HepG2 (cell line): ENCODE measurements at regions not wholly inside any gene's neighbourhood (a gene's known extent, or its start where the extent isn't known, plus 50 kb on each side); places are given as distances from the start of the nearest gene placed in this dataset.

Experiments used
- ATAD3A ChIP-seq: sonication (generic); formaldehyde crosslinking; IDR thresholded peaks from 2 replicates; pipeline ENCODE4 v1.4.0; 2020; ENCODE audit warnings: missing genetic modification reagents
- CBX5 ChIP-seq: sonication (generic); formaldehyde crosslinking; IDR thresholded peaks from 2 replicates; pipeline ENCODE4 v1.4.0; 2020; ENCODE audit warnings: missing genetic modification reagents, borderline replicate concordance
- CREB1 ChIP-seq, 2 experiments: fragments of 450-650 bp in 1 of 2; IDR thresholded peaks; 2 replicates each; pipeline ENCODE4 v1.6.1; 2016 to 2017; ENCODE audit warnings: control low read depth in 1 of 2, mild to moderate bottlenecking in 1 of 2, missing compliant biosample characterization in 1 of 2, missing genetic modification characterization in 1 of 2
- MIER3 ChIP-seq: IDR thresholded peaks from 2 replicates; pipeline ENCODE4 v1.6.1; 2016; ENCODE audit warnings: missing compliant biosample characterization, borderline replicate concordance
- MIXL1 ChIP-seq: IDR thresholded peaks from 2 replicates; pipeline ENCODE4 v1.6.1; 2016
- NR2C2 ChIP-seq: sonication (generic); formaldehyde crosslinking; IDR thresholded peaks from 2 replicates; pipeline ENCODE4 v1.4.0; 2020; ENCODE audit warnings: missing genetic modification reagents, mild to moderate bottlenecking, moderate library complexity, borderline replicate concordance
- REPIN1 ChIP-seq: sonication (generic); formaldehyde crosslinking; IDR thresholded peaks from 2 replicates; pipeline ENCODE4 v1.8.0; 2022; ENCODE audit warnings: missing genetic modification reagents, low read depth, mild to moderate bottlenecking, borderline replicate concordance
- RFX5 ChIP-seq: IDR thresholded peaks from 2 replicates; pipeline ENCODE4 v1.6.1; 2011; ENCODE audit warnings: low read depth, low read length, improper control_type of control experiment
- SCMH1 ChIP-seq: sonication (generic); formaldehyde crosslinking; IDR thresholded peaks from 2 replicates; pipeline ENCODE4 v1.9.0; 2021; ENCODE audit warnings: missing genetic modification reagents, mild to moderate bottlenecking, borderline replicate concordance
- SMYD3 ChIP-seq: sonication (generic); formaldehyde crosslinking; IDR thresholded peaks from 2 replicates; pipeline ENCODE4 v1.8.1; 2023; ENCODE audit warnings: mild to moderate bottlenecking, missing genetic modification reagents
- SP1 ChIP-seq, 2 experiments: fragments of 450-650 bp in 1 of 2; sonication (generic) in 1 of 2; formaldehyde crosslinking in 1 of 2; IDR thresholded peaks; 2 replicates each; pipeline versions ENCODE4 v1.4.0 to v1.6.1; 2016 to 2020; ENCODE audit warnings: missing genetic modification reagents in 1 of 2
- SRY ChIP-seq: sonication (generic); formaldehyde crosslinking; IDR thresholded peaks from 2 replicates; pipeline ENCODE4 v1.8.0; 2022; ENCODE audit warnings: mild to moderate bottlenecking, missing genetic modification reagents
- STAG1 ChIP-seq: sonication (generic); formaldehyde crosslinking; IDR thresholded peaks from 2 replicates; pipeline ENCODE4 v1.4.0; 2020; ENCODE audit warnings: missing genetic modification reagents
- SYNCRIP ChIP-seq: fragments of 200-400 bp; formaldehyde crosslinking; IDR thresholded peaks from 2 replicates; pipeline ENCODE4 v1.6.1; 2018; ENCODE audit warnings: mild to moderate bottlenecking, low read depth, low read length; ENCODE audit not compliant: insufficient read depth
- ZFP62 ChIP-seq: sonication (generic); formaldehyde crosslinking; IDR thresholded peaks from 2 replicates; pipeline ENCODE4 v1.4.0; 2020; ENCODE audit warnings: missing genetic modification reagents
- ZNF343 ChIP-seq: sonication (generic); formaldehyde crosslinking; IDR thresholded peaks from 2 replicates; pipeline ENCODE4 v1.4.0; 2020; ENCODE audit warnings: mild to moderate bottlenecking, missing genetic modification reagents
- ZNF383 ChIP-seq: sonication (generic); formaldehyde crosslinking; IDR thresholded peaks from 2 replicates; pipeline ENCODE4 v1.4.0; 2020; ENCODE audit warnings: missing genetic modification reagents, mild to moderate bottlenecking, borderline replicate concordance
- ZNF562 ChIP-seq: sonication (generic); formaldehyde crosslinking; IDR thresholded peaks from 2 replicates; pipeline ENCODE4 v1.8.0; 2022; ENCODE audit warnings: missing genetic modification reagents, borderline replicate concordance
- ZNF570 ChIP-seq: sonication (generic); formaldehyde crosslinking; IDR thresholded peaks from 2 replicates; pipeline ENCODE4 v1.4.0; 2020; ENCODE audit warnings: mild to moderate bottlenecking, missing genetic modification reagents, borderline replicate concordance
- TF ChIP-seq, protein P1 (sequence below): IDR thresholded peaks from 2 replicates; pipeline ENCODE4 v1.6.1; 2016
- TF ChIP-seq, protein P2 (sequence below): sonication (generic); formaldehyde crosslinking; conservative IDR thresholded peaks from 2 replicates; pipeline ENCODE4 v1.4.0; 2020; ENCODE audit warnings: missing genetic modification reagents
- TF ChIP-seq, protein P3 (sequence below): sonication (generic); formaldehyde crosslinking; IDR thresholded peaks from 2 replicates; pipeline ENCODE4 v1.5.0; 2020; ENCODE audit warnings: mild to moderate bottlenecking, missing genetic modification reagents

DNA sequence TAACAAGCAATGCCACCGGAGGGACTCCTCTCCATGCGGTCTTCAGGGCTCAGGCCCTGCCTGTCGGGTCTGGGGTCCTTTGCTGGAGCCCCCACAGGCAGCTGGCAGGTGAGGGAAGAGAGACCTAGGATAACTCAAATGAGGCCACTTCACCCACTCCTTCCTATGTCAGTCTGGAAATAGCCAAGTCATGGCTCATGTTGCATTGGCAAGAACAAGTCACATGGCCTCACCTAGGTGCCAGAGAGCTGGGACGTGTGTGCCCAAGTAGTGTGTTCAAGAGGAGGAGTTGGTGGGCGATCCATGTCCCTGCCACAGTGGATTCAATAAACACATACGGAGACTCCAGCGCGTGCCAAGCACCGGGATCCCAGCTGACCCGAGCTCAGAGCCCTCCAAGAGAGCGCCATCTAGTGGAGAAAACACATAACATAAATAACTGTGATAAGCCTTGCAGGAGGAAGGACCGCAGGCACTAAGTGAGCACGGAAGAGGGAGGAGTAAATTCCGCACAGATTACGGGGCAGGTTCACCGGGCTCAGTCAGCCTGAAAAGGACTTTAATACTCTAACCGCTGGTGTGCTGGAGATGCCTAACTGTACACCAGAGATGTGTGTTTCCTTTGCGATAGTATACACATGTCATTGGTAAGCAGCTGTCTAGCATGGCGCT lies 580.8 kb downstream of the CCDC171 start (continued):
- TF ChIP-seq, protein P1, sequence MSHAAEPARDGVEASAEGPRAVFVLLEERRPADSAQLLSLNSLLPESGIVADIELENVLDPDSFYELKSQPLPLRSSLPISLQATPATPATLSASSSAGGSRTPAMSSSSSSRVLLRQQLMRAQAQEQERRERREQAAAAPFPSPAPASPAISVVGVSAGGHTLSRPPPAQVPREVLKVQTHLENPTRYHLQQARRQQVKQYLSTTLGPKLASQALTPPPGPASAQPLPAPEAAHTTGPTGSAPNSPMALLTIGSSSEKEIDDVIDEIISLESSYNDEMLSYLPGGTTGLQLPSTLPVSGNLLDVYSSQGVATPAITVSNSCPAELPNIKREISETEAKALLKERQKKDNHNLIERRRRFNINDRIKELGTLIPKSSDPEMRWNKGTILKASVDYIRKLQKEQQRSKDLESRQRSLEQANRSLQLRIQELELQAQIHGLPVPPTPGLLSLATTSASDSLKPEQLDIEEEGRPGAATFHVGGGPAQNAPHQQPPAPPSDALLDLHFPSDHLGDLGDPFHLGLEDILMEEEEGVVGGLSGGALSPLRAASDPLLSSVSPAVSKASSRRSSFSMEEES (CRISPR knock-in tag): no peak
- TF ChIP-seq SMYD3 (CRISPR knock-in tag) (no peak), ZFP62 (CRISPR knock-in tag) (no peak), SYNCRIP (no peak), REPIN1 (CRISPR knock-in tag) (no peak), ZNF562 (no peak), SCMH1 (CRISPR knock-in tag) (no peak), ATAD3A (CRISPR knock-in tag) (no peak), ZNF343 (CRISPR knock-in tag) (no peak), ZNF570 (no peak), MIXL1 (CRISPR knock-in tag) (no peak), ZNF383 (CRISPR knock-in tag) (no peak), RFX5 (no peak), MIER3 (CRISPR knock-in tag) (no peak), STAG1 (peak; percentile 60), NR2C2 (CRISPR knock-in tag) (no peak), CBX5 (CRISPR knock-in tag) (no peak), CREB1 (IDR thresholded peaks at IDR 0.05) (no peak), CREB1 (CRISPR knock-in tag; IDR thresholded peaks at IDR 0.05) (no peak), SRY (CRISPR knock-in tag) (no peak), SP1 (IDR thresholded peaks at IDR 0.05) (no peak), SP1 (CRISPR knock-in tag; IDR thresholded peaks at IDR 0.05) (no peak)
- TF ChIP-seq, protein P2, sequence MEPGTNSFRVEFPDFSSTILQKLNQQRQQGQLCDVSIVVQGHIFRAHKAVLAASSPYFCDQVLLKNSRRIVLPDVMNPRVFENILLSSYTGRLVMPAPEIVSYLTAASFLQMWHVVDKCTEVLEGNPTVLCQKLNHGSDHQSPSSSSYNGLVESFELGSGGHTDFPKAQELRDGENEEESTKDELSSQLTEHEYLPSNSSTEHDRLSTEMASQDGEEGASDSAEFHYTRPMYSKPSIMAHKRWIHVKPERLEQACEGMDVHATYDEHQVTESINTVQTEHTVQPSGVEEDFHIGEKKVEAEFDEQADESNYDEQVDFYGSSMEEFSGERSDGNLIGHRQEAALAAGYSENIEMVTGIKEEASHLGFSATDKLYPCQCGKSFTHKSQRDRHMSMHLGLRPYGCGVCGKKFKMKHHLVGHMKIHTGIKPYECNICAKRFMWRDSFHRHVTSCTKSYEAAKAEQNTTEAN (CRISPR knock-in tag): no peak
- TF ChIP-seq, protein P3, sequence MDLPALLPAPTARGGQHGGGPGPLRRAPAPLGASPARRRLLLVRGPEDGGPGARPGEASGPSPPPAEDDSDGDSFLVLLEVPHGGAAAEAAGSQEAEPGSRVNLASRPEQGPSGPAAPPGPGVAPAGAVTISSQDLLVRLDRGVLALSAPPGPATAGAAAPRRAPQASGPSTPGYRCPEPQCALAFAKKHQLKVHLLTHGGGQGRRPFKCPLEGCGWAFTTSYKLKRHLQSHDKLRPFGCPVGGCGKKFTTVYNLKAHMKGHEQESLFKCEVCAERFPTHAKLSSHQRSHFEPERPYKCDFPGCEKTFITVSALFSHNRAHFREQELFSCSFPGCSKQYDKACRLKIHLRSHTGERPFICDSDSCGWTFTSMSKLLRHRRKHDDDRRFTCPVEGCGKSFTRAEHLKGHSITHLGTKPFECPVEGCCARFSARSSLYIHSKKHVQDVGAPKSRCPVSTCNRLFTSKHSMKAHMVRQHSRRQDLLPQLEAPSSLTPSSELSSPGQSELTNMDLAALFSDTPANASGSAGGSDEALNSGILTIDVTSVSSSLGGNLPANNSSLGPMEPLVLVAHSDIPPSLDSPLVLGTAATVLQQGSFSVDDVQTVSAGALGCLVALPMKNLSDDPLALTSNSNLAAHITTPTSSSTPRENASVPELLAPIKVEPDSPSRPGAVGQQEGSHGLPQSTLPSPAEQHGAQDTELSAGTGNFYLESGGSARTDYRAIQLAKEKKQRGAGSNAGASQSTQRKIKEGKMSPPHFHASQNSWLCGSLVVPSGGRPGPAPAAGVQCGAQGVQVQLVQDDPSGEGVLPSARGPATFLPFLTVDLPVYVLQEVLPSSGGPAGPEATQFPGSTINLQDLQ (CRISPR knock-in tag): no peak
